ENCODE measurements at regions not wholly inside any gene's neighbourhood (a gene's known extent, or its start where the extent isn't known, plus 50 kb on each side); places are given as distances from the start of the nearest gene placed in this dataset.

DNA sequence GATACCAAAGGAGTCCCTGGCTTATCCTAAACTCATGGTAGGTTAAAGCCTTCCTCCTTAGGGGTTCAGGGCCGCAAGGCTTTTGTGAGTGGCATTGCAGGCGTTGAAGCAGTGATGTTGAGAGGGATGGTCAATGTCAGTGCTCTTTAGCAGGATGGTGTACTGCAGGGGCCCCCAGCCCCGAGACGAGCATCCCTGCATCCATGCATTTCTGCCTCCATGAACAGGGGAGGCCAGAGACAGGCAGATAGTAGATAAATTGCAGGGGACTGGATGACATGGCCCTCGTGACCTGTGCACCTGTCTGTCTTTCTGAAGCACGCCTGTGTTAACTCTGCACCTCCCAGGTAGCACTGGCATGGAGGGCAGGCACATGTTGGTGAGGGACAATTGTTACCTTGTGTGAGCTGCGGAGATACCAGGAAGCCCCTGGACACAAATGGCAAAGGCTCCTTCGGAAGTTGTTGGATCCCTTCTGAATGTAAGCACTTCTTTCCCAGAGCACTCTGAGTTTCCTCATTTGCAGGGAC, 133.5 kb downstream of the SNRPN start:
- POLR2A ChIA-PET: no interaction called here
- ATAC-seq (replicated peaks in 1 of 4): no peak
- Mint-ChIP-seq H3K27me3 (no peaks in the 10 kb centered on the region), H3K4me3 (no peak overlapping the region), H3K27ac (no peak overlapping the region), H3K36me3 (peaks cover 96% of the 10 kb centered on the region), H3K9me3 (peaks cover 31 to 88% (median 68%) of the 10 kb centered on the region in 3 donors), H3K4me1 (no peaks in the 10 kb centered on the region)
- peaks cover 9 to 74% of the 10 kb centered on the region in 2 donors for H3K36me3 ChIP-seq (ENCODE audit: control insufficient read depth in 2 of 2, extremely low read depth in 1 of 2, insufficient read depth in 1 of 2, low read length in 1 of 2)
- H3K4me1 ChIP-seq (ENCODE audit: control insufficient read depth in 1 of 2, extremely low read depth in 1 of 2, insufficient read depth in 2 of 2, low read length in 2 of 2): no peaks in the 10 kb centered on the region
- H3K4me3 ChIP-seq (ENCODE audit: control insufficient read depth in 1 of 2, extremely low read depth in 1 of 2, low read length in 1 of 2): no peak overlapping the region
- DNase-seq: no peak
- CTCF ChIA-PET: interaction anchor here in 1 of 2 donors (0.5 kb wide), 1 partner anchor 665 kb away, joined by 3 read pairs; no protein-coding TSS in a partner anchor
- no peaks in the 10 kb centered on the region for H3K27me3 ChIP-seq (replicated peaks in 1 of 2; ENCODE audit: control insufficient read depth in 2 of 2, extremely low read depth in 1 of 2, insufficient read depth in 2 of 2, low read length in 1 of 2)
- no peak overlapping the region for H3K27ac ChIP-seq (ENCODE audit: low read length)
- WGBS (ENCODE audit: insufficient coverage): 89% methylated on average over 7 of the region's 8 CpGs
- peaks cover 13% of the 10 kb centered on the region for H3K9me3 ChIP-seq

DNA sequence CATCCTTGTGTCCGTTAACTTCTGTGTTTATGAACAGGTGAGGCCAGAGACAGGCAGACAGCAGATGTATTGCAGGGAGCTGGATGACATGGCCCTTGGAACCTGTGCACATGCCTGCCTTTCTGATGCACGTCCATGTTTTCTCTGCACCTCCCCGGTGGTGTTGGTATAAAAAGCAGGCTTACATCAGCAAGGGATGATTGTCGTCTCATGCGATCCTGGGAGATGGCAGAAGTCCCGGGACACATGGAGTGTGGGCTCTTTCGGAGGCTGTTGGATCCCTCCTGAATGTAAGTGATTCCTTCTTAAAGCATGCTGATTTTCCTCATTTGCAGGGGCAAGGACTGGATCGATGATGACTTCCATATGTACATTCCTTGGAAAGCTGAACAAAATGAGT, 134.8 kb downstream of the SNRPN start:
- Mint-ChIP-seq H3K27me3 (no peaks in the 10 kb centered on the region), H3K4me3 (no peak overlapping the region), H3K9me3 (peaks cover 28 to 86% (median 61%) of the 10 kb centered on the region in 3 donors), H3K27ac (no peak overlapping the region), H3K36me3 (peaks cover 96% of the 10 kb centered on the region), H3K4me1 (no peaks in the 10 kb centered on the region)
- peak overlapping the region in 1 of 2 donors; percentile 19 for H3K4me3 ChIP-seq (ENCODE audit: control insufficient read depth in 1 of 2, extremely low read depth in 1 of 2, low read length in 1 of 2)
- no peaks in the 10 kb centered on the region for H3K4me1 ChIP-seq (ENCODE audit: control insufficient read depth in 1 of 2, extremely low read depth in 1 of 2, insufficient read depth in 2 of 2, low read length in 2 of 2)
- peaks cover 13% of the 10 kb centered on the region for H3K9me3 ChIP-seq
- ATAC-seq (replicated peaks in 1 of 4) (no peak), DNase-seq (no peak)
- no peak overlapping the region for H3K27ac ChIP-seq (ENCODE audit: low read length)
- CTCF ChIA-PET: no interaction called here
- WGBS (ENCODE audit: insufficient coverage): 91% methylated on average over 8 of the region's 8 CpGs
- H3K36me3 ChIP-seq (ENCODE audit: control insufficient read depth in 2 of 2, extremely low read depth in 1 of 2, insufficient read depth in 1 of 2, low read length in 1 of 2): peaks cover 12 to 72% of the 10 kb centered on the region in 2 donors
- POLR2A ChIA-PET: no interaction called here
- no peaks in the 10 kb centered on the region for H3K27me3 ChIP-seq (replicated peaks in 1 of 2; ENCODE audit: control insufficient read depth in 2 of 2, extremely low read depth in 1 of 2, insufficient read depth in 2 of 2, low read length in 1 of 2)

DNA sequence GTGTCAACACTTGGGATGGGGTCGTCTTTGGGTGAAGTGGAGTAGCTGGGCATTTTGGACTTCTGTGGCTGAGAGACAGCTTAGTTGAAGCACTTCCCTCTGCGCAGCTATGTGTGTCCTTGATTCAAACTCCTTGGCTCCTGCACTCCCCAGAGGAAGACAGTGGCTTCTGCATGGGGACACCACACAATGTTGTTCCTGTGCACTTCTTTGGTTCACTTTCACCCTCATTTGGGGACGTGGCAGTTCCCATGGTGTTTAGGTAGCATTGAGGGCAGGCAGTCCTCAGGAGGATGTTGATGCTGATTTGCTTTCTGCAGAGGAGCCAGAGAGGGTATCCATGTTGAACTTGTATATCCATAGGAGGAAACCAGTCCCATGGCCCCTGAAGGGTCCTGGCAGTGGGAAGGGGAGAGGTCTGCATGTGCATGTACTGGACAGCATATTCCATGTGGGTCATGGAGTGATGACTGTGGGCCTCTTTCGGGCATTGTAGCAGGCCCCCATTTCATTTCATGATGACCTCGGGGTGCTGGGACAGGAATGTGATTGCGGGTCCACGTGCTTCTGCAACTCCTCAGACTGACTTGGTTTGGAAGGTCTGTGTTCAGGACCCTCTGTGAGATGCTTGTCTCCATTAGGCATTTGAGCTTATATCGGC, 135.4 kb downstream of the SNRPN start:
- H3K9me3 ChIP-seq: peaks cover 16% of the 10 kb centered on the region
- ATAC-seq (replicated peaks in 1 of 4): no peak
- H3K27ac ChIP-seq (ENCODE audit: low read length): no peak overlapping the region
- Mint-ChIP-seq H3K4me3 (no peak overlapping the region), H3K9me3 (peaks cover 33 to 86% (median 55%) of the 10 kb centered on the region in 3 donors), H3K4me1 (no peaks in the 10 kb centered on the region), H3K36me3 (peaks cover 96% of the 10 kb centered on the region), H3K27ac (no peak overlapping the region), H3K27me3 (no peaks in the 10 kb centered on the region)
- 77% methylated on average over 8 of the region's 8 CpGs for WGBS (ENCODE audit: insufficient coverage)
- POLR2A ChIA-PET: no interaction called here
- no peaks in the 10 kb centered on the region for H3K4me1 ChIP-seq (ENCODE audit: control insufficient read depth in 1 of 2, extremely low read depth in 1 of 2, insufficient read depth in 2 of 2, low read length in 2 of 2)
- no peaks in the 10 kb centered on the region for H3K27me3 ChIP-seq (replicated peaks in 1 of 2; ENCODE audit: control insufficient read depth in 2 of 2, extremely low read depth in 1 of 2, insufficient read depth in 2 of 2, low read length in 1 of 2)
- CTCF ChIA-PET: no interaction called here
- peaks cover 10 to 65% of the 10 kb centered on the region in 2 donors for H3K36me3 ChIP-seq (ENCODE audit: control insufficient read depth in 2 of 2, extremely low read depth in 1 of 2, insufficient read depth in 1 of 2, low read length in 1 of 2)
- DNase-seq: no peak
- H3K4me3 ChIP-seq (ENCODE audit: control insufficient read depth in 1 of 2, extremely low read depth in 1 of 2, low read length in 1 of 2): peak overlapping the region in 1 of 2 donors; percentile 19

DNA sequence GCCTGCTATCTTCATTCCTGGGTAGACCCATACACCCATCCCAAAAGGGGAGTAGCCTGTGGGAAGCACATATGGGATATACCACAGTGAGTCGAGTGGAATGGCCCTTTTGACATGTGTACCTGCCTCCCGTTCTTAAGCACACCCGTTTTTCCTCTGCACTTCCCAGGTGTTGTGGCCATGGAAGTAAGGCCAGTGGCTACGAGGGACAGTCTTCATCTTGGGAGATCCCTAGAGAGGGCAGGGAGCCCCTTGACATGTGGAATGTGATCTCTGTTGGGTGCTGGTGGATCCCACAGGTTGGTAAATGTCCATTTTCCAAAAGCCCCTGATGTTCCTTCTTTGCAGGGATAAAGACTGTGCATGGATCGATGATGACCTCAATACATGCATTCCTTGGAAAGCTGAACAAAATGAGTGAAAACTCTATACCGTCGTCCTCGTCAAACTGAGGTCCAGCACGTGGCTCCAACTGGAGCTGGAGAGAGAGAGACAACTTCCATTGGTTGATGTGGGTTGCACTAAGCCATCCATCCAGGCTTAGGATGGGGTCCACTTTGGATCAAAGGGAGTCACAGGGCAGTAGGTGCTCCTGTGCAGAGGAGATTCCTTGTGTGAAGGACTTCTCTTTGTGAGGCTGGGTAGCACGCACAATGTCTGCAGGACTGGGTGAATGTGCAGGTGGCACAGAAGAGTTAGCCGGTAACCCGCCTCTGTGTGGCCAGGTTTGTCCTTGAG, 136.8 kb downstream of the SNRPN start:
- ChIA-PET CTCF (no interaction called here), POLR2A (no interaction called here)
- peaks cover 10 to 54% of the 10 kb centered on the region in 2 donors for H3K36me3 ChIP-seq (ENCODE audit: control insufficient read depth in 2 of 2, extremely low read depth in 1 of 2, insufficient read depth in 1 of 2, low read length in 1 of 2)
- H3K4me1 ChIP-seq (ENCODE audit: control insufficient read depth in 1 of 2, extremely low read depth in 1 of 2, insufficient read depth in 2 of 2, low read length in 2 of 2): no peaks in the 10 kb centered on the region
- Mint-ChIP-seq H3K9me3 (peaks cover 30 to 81% (median 49%) of the 10 kb centered on the region in 3 donors), H3K27me3 (no peaks in the 10 kb centered on the region), H3K4me1 (no peaks in the 10 kb centered on the region), H3K36me3 (peaks cover 93% of the 10 kb centered on the region), H3K27ac (no peak overlapping the region), H3K4me3 (no peak overlapping the region)
- no peaks in the 10 kb centered on the region for H3K27me3 ChIP-seq (replicated peaks in 1 of 2; ENCODE audit: control insufficient read depth in 2 of 2, extremely low read depth in 1 of 2, insufficient read depth in 2 of 2, low read length in 1 of 2)
- H3K4me3 ChIP-seq (ENCODE audit: control insufficient read depth in 1 of 2, extremely low read depth in 1 of 2, low read length in 1 of 2): peak overlapping the region in 1 of 2 donors; percentile 35
- peaks cover 15% of the 10 kb centered on the region for H3K9me3 ChIP-seq
- no peak overlapping the region for H3K27ac ChIP-seq (ENCODE audit: low read length)
- WGBS (ENCODE audit: insufficient coverage): 85% methylated on average over 9 of the region's 12 CpGs
- no peak for DNase-seq
- no peak for ATAC-seq (replicated peaks in 1 of 4)

DNA sequence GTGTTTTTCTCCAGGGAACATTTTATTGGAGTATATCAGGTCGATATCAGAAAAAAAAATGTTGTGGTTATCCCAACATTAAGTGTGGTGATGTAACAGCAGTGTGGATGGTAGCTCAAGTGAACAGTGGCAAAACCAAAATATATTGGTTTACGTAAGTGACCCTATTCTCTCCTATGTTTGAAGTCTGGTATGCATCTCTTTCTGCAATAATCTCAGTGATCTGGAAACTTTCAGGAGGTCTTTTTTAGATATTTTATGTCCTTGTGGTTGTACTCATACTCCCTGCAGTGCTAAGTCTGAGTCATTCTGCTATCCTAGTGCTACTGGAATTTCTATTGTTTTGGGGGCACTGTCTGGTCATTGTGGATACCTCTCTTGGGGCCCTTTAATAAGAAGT, 137.9 kb downstream of the SNRPN start:
- no peak overlapping the region for H3K27ac Mint-ChIP-seq
- no peaks in the 10 kb centered on the region for H3K27me3 ChIP-seq (replicated peaks in 1 of 2; ENCODE audit: control insufficient read depth in 2 of 2, extremely low read depth in 1 of 2, insufficient read depth in 2 of 2, low read length in 1 of 2)
- ATAC-seq (replicated peaks in 1 of 4) (no peak), DNase-seq (no peak)
- no peaks in the 10 kb centered on the region for H3K4me1 Mint-ChIP-seq
- ChIA-PET POLR2A (no interaction called here), CTCF (no interaction called here)
- H3K36me3 Mint-ChIP-seq: peaks cover 94% of the 10 kb centered on the region
- H3K4me1 ChIP-seq (ENCODE audit: control insufficient read depth in 1 of 2, extremely low read depth in 1 of 2, insufficient read depth in 2 of 2, low read length in 2 of 2): no peaks in the 10 kb centered on the region
- H3K27me3 Mint-ChIP-seq: no peaks in the 10 kb centered on the region
- no peak overlapping the region for H3K4me3 Mint-ChIP-seq
- H3K9me3 Mint-ChIP-seq: peaks cover 33 to 80% (median 52%) of the 10 kb centered on the region in 3 donors
- H3K9me3 ChIP-seq: peaks cover 17% of the 10 kb centered on the region
- 100% methylated on average over 1 of the region's 2 CpGs for WGBS (ENCODE audit: insufficient coverage)
- peaks cover 10 to 58% of the 10 kb centered on the region in 2 donors for H3K36me3 ChIP-seq (ENCODE audit: control insufficient read depth in 2 of 2, extremely low read depth in 1 of 2, insufficient read depth in 1 of 2, low read length in 1 of 2)
- no peak overlapping the region for H3K4me3 ChIP-seq (ENCODE audit: control insufficient read depth in 1 of 2, extremely low read depth in 1 of 2, low read length in 1 of 2)
- H3K27ac ChIP-seq (ENCODE audit: low read length): no peak overlapping the region

DNA sequence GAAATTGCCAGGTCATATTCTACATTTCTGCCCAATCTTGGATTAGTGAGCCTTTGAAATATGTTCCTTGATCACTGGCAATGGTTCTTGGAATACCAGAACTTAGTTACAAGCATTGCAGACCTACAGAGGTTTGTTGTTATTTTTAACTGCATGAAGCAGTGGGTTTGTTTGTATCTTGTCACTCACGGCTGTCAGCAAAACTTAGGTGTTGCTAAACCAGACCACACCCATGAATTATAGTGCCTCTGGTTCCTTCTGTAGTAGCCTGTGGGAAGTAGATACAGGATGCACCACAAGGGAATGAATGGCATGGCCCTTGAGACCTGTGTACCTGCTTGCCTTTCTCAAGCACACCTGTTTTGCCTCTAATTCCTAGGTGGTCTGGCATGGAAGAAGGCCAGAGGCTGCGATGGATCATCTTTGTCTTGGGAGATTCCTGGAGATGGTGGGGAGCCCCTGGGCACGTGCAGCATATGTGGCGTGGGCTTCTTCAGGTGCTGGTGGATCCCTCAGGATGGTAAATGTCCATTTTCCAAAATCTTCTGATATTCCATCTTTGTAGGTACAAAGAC, 138.8 kb downstream of the SNRPN start:
- CTCF ChIA-PET: no interaction called here
- Histone ChIP-seq H3K9me3 (peaks cover 17% of the 10 kb centered on the region), H3K4me3 (ENCODE audit: control insufficient read depth in 1 of 2, extremely low read depth in 1 of 2, low read length in 1 of 2) (peak overlapping the region in 1 of 2 donors; percentile 41), H3K4me1 (ENCODE audit: control insufficient read depth in 1 of 2, extremely low read depth in 1 of 2, insufficient read depth in 2 of 2, low read length in 2 of 2) (no peaks in the 10 kb centered on the region), H3K27ac (ENCODE audit: low read length) (no peak overlapping the region), H3K27me3 (replicated peaks in 1 of 2; ENCODE audit: control insufficient read depth in 2 of 2, extremely low read depth in 1 of 2, insufficient read depth in 2 of 2, low read length in 1 of 2) (no peaks in the 10 kb centered on the region), H3K36me3 (ENCODE audit: control insufficient read depth in 2 of 2, extremely low read depth in 1 of 2, insufficient read depth in 1 of 2, low read length in 1 of 2) (peaks cover 10 to 54% of the 10 kb centered on the region in 2 donors)
- DNase-seq: no peak
- no peaks in the 10 kb centered on the region for H3K4me1 Mint-ChIP-seq
- H3K27me3 Mint-ChIP-seq: no peaks in the 10 kb centered on the region
- no peak overlapping the region for H3K4me3 Mint-ChIP-seq
- H3K36me3 Mint-ChIP-seq: peaks cover 91% of the 10 kb centered on the region
- peaks cover 28 to 74% (median 50%) of the 10 kb centered on the region in 3 donors for H3K9me3 Mint-ChIP-seq
- POLR2A ChIA-PET: no interaction called here
- no peak overlapping the region for H3K27ac Mint-ChIP-seq
- WGBS (ENCODE audit: insufficient coverage): 40% methylated on average over 1 of the region's 4 CpGs
- ATAC-seq (replicated peaks in 1 of 4): no peak

Measured in T-cell (primary cell).